Adrenal gland (tissue), 9 donors: ENCODE measurements at regions not wholly inside any gene's neighbourhood (a gene's known extent, or its start where the extent isn't known, plus 50 kb on each side); places are given as distances from the start of the nearest gene placed in this dataset.

Source experiments
- DNase-seq, 7 donors: peaks; one replicate each; pipeline ENCODE4 v3.0.0-alpha.2; 2019 to 2020
- H3K27ac ChIP-seq, 5 donors: fragments of 200-600 bp; sonication (generic) in 4 of 5; 1 replicate in 3 of 5; 2 replicates in 2 of 5; pipeline versions ENCODE4 v1.5.1 to v1.8.0; 2016 to 2020; ENCODE audit warnings: mild to moderate bottlenecking in 1 of 5
- H3K27me3 ChIP-seq: fragments of 200-600 bp; 2 replicates; pipeline ENCODE4 v1.8.0; 2021
- H3K36me3 ChIP-seq, 2 donors: fragments of 200-600 bp; replicated peaks in 1 of 2; 1 replicate in 1 of 2; 2 replicates in 1 of 2; pipeline versions ENCODE4 v1.5.1 to v1.8.0; 2018 to 2022
- H3K4me1 ChIP-seq, 2 donors: fragments of 200-600 bp; replicated peaks in 1 of 2; 1 replicate in 1 of 2; 2 replicates in 1 of 2; pipeline versions ENCODE4 v1.5.1 to v1.8.0; 2018 to 2021
- H3K4me3 ChIP-seq, 4 donors: fragments of 200-600 bp; sonication (generic) in 3 of 4; one replicate each; pipeline ENCODE4 v1.5.1; 2016 to 2018
- H3K9me3 ChIP-seq, 3 donors: fragments of 200-600 bp; sonication (generic) in 1 of 3; replicated peaks in 1 of 3; 1 replicate in 2 of 3; 2 replicates in 1 of 3; pipeline versions ENCODE4 v1.5.1 to v1.8.0; 2016 to 2021
- CTCF ChIP-seq, 6 experiments: fragments of 450-650 bp in 4 of 6; fragments of 200-600 bp in 2 of 6; sonication (generic) in 1 of 6; IDR thresholded peaks; 1 replicate in 5 of 6; 2 replicates in 1 of 6; pipeline versions ENCODE4 v1.5.1 to v1.8.0; 2016 to 2021; ENCODE audit warnings: antibody characterized with exemption in 6 of 6, mild to moderate bottlenecking in 2 of 6, moderate library complexity in 1 of 6
- POLR2A ChIP-seq, 2 donors: fragments of 450-650 bp; IDR thresholded peaks; one replicate each; pipeline ENCODE4 v1.6.1; 2017; ENCODE audit warnings: antibody characterized with exemption in 2 of 2, mild to moderate bottlenecking in 2 of 2, moderate library complexity in 1 of 2
- WGBS, 4 donors: extraction: QIAGEN DNeasy Blood & Tissue Kit in 2 of 4; methylation state at CpG; one replicate each; pipeline versions ENCODE4 v1.1.5 to v1.1.7; 2013 to 2017; 5-methylcytosine and 5-hydroxymethylcytosine counted together
- intact Hi-C, 2 donors: fragments of 100-400 bp; cut with DNase I; formaldehyde crosslinking; loops; one replicate each; pipeline versions ENCODE4 v1.14.1 to v1.15.0; 2022 to 2023
- donor health status: healthy with polysubstance abuse.
- donor health status: Bipolar disorder and iron deficiency.
- donor health status: DM: yes; HTN: yes; CAD: no.
- donor health status: DM: no; HTN: no; CAD: no.
- donor health status: DM: no; HTN: no; CAD: no.

- intact Hi-C loops, result no loop called here
Observed at GRCh38 chr6:168215121-168215808, 104.3 kb downstream of the DACT2 start.

DNA sequence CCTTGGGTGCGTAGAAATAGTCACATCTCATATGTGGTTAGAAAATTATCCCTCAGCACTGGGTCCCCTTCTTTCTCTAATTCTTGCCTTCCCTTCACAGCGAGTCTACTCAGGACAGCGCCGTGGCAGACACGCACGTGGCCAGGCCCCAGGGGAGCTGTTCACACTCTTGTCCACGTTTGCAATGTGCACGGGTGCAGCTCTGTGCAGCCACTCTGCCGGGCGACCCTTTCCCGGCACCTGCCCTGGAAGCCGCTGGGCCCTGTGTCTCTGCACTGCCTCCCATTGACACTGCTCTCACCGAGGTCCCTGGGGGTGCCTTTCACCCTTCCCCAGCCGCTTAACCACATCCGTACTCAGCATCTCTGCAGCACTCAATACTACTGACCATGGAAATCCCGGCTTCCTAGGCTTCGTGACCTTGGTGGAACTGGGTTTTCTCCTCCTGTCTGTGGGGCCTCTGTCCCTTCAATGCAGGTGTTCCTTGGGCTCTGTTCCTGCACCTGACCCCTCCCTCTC, 104.9 kb downstream of the DACT2 start:
- Histone ChIP-seq H3K4me3 (no peak overlapping the region), H3K36me3 (no peaks in the 10 kb centered on the region), H3K9me3 (no peaks in the 10 kb centered on the region), H3K27ac (no peak overlapping the region), H3K4me1 (no peaks in the 10 kb centered on the region), H3K27me3 (no peaks in the 10 kb centered on the region)
- intact Hi-C loops, result no loop called here
- WGBS, 4 donors, result 76 to 87% (median 85%) methylated on average over 14 to 17 of the region's 17 CpGs
- DNase-seq, result no peak
- TF ChIP-seq POLR2A (IDR thresholded peaks at IDR 0.05) (no peak), CTCF (IDR thresholded peaks at IDR 0.05) (no peak)

More at GRCh38 chr6:168215121-168215808, 104.3 kb downstream of the DACT2 start:
- Histone ChIP-seq H3K36me3 (no peaks in the 10 kb centered on the region), H3K9me3 (no peaks in the 10 kb centered on the region), H3K27ac (no peak overlapping the region), H3K4me1 (no peaks in the 10 kb centered on the region), H3K4me3 (no peak overlapping the region), H3K27me3 (no peaks in the 10 kb centered on the region)
- 80 to 85% (median 83%) methylated on average over 23 of the region's 23 CpGs for WGBS, 4 donors
- no peak for DNase-seq
- no peak for TF ChIP-seq CTCF (IDR thresholded peaks at IDR 0.05)
- TF ChIP-seq POLR2A (IDR thresholded peaks at IDR 0.05), result no peak

GRCh38 chr6:168213121-168213524, 106.5 kb downstream of the DACT2 start:
- no peaks in the 10 kb centered on the region for H3K36me3 ChIP-seq
- 86 to 90% (median 88%) methylated on average over 5 to 16 of the region's 16 CpGs for WGBS, 4 donors

DNA sequence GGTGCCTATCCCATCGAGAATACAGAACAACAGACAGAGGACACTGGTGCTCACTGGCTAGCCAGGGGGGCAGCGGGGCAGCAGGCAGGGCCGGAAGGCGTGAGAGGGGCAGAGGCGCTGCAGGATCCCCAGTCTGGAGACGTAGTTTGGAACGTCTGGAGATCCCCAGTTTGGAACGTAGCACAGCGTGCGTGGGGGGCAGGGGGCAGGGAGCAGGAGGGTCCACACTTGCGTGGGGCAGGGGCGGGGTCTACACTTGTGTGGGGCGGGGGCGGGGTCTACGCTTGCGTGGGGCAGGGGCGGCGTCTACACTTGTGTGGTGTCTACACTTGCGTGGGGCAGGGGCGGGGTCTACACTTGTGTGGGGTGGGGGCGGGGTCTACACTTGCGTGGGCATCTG, 107.2 kb downstream of the DACT2 start:
- H3K27me3 ChIP-seq, result no peaks in the 10 kb centered on the region
- DNase-seq, result no peak
- H3K9me3 ChIP-seq, result no peaks in the 10 kb centered on the region
- WGBS, 4 donors, result 85 to 95% (median 90%) methylated on average over 6 to 22 of the region's 22 CpGs
- no peaks in the 10 kb centered on the region for H3K36me3 ChIP-seq
- H3K4me3 ChIP-seq, result no peak overlapping the region
- TF ChIP-seq CTCF (IDR thresholded peaks at IDR 0.05) (no peak), POLR2A (IDR thresholded peaks at IDR 0.05) (no peak)
- intact Hi-C loops, result no loop called here
- no peak overlapping the region for H3K27ac ChIP-seq
- no peaks in the 10 kb centered on the region for H3K4me1 ChIP-seq

More at GRCh38 chr6:168213121-168213524, 106.5 kb downstream of the DACT2 start:
- Histone ChIP-seq H3K27ac (no peak overlapping the region), H3K9me3 (no peaks in the 10 kb centered on the region), H3K4me3 (no peak overlapping the region), H3K27me3 (no peaks in the 10 kb centered on the region), H3K4me1 (no peaks in the 10 kb centered on the region)
- intact Hi-C loops, result no loop called here
- TF ChIP-seq POLR2A (IDR thresholded peaks at IDR 0.05), result no peak
- TF ChIP-seq CTCF (IDR thresholded peaks at IDR 0.05), result no peak
- no peak for DNase-seq
